ENCODE measurements at regions not wholly inside any gene's neighbourhood (a gene's known extent, or its start where the extent isn't known, plus 50 kb on each side); places are given as distances from the start of the nearest gene placed in this dataset.

DNA sequence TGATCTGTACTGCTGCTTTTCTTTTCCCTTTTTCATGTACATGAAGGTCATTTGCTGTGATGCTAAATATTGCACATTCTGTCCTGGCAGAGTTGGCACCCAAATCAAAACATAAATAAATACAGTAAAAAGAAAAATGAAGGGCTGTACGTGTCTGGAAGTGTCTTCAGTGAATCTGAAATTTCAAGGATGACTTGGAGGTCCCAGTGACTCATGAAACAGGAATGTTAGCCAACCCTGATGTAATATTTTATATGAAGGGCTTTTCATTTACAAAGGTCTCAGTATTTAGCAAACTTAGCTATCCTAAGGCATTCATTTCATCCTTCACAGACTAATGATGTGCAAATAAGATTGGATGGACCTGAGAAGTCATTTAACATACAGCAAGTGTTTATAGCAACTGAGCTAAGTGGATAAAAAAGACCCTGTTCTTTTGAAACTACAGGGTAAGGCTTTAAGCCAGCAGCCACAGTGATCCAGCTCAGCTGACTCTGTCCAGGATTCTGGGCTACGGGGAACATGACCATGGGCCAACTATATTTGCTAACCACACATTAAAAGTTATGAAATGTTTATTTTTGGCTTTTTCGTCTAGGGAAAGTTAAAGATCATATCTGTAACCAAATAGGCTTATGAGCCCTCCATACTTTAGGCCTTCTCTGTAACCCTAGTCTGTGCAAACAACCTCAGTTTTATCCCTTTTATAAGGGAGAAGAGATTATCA, 104.0 kb upstream of the DMRTA1 start:
- TF ChIP-seq, protein P1, sequence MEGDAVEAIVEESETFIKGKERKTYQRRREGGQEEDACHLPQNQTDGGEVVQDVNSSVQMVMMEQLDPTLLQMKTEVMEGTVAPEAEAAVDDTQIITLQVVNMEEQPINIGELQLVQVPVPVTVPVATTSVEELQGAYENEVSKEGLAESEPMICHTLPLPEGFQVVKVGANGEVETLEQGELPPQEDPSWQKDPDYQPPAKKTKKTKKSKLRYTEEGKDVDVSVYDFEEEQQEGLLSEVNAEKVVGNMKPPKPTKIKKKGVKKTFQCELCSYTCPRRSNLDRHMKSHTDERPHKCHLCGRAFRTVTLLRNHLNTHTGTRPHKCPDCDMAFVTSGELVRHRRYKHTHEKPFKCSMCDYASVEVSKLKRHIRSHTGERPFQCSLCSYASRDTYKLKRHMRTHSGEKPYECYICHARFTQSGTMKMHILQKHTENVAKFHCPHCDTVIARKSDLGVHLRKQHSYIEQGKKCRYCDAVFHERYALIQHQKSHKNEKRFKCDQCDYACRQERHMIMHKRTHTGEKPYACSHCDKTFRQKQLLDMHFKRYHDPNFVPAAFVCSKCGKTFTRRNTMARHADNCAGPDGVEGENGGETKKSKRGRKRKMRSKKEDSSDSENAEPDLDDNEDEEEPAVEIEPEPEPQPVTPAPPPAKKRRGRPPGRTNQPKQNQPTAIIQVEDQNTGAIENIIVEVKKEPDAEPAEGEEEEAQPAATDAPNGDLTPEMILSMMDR (IDR thresholded peaks at IDR 0.05; ENCODE audit: low read depth, low read length): no peak
- DNase-seq (ENCODE audit: extremely low read depth, low read depth): no peak

DNA sequence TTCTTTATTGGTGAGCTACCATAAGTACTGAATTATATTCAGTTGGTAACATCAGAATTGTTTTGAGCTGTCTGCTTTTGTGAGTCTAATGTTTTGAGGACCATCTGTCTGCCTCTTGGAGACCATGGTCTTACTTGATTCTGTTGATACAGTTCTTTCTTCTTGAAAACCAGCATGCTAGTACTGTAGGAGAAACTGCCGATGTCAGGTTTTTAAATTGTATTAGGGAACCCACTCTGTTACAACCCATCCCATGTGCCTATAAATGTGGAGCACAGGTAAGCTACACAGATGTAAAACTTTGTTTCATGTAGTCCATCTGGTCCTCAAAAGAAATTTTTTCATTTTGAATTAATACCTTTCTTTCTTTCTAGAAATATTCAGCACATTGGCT, 103.4 kb upstream of the DMRTA1 start:
- DNase-seq (ENCODE audit: extremely low read depth, low read depth): no peak
- TF ChIP-seq, protein P1 (IDR thresholded peaks at IDR 0.05; ENCODE audit: low read depth, low read length): no peak

DNA sequence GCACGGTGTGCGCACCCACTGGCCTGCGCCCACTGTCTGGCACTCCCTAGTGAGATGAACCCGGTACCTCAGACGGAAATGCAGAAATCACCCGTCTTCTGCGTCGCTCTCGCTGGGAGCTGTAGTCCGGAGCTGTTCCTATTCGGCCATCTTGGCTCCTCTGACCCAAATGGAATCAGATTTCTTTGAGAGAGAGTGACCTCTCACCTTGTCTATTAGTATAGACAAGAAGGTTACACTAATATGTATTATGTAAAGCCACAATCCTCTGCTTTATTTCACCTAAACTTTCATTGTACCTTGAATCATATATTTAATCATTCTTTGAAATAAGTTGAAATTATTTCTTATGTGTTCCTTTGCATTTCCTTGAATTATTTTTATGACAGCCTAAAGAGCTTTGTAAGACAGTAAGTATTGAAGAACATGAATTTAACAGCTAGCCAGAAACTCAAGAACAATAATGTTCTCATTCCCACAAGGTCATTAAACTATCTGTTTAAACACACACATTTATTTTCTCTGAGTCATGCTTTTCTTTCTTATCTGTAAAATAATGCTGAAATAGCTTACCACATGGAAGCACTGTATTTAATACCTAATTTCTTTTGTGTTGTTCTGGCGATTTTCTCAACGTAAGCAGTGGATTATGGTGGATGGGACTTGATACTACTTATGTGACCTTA, 91.8 kb upstream of the DMRTA1 start:
- DNase-seq (ENCODE audit: extremely low read depth, low read depth): no peak

GRCh38 chr9:22356985-22357384, 89.6 kb upstream of the DMRTA1 start:
- DNase-seq (ENCODE audit: extremely low read depth, low read depth): no peak
- TF ChIP-seq, protein P1 (IDR thresholded peaks at IDR 0.05; ENCODE audit: low read depth, low read length): no peak

More for the DNA sequence above, 91.8 kb upstream of the DMRTA1 start:
- TF ChIP-seq, protein P1 (IDR thresholded peaks at IDR 0.05; ENCODE audit: low read depth, low read length): no peak

GRCh38 chr9:22363421-22363887, 83.2 kb upstream of the DMRTA1 start:
- TF ChIP-seq, protein P1 (IDR thresholded peaks at IDR 0.05; ENCODE audit: low read depth, low read length): no peak
- no peak for DNase-seq (ENCODE audit: extremely low read depth, low read depth)

- DNase-seq (ENCODE audit: extremely low read depth, low read depth): no peak
- TF ChIP-seq, protein P1 (IDR thresholded peaks at IDR 0.05; ENCODE audit: low read depth, low read length): no peak
Measured at GRCh38 chr9:22373636-22374035, 73.0 kb upstream of the DMRTA1 start.

- TF ChIP-seq, protein P1 (IDR thresholded peaks at IDR 0.05; ENCODE audit: low read depth, low read length): no peak
- DNase-seq (ENCODE audit: extremely low read depth, low read depth): no peak
Measured at GRCh38 chr9:22374051-22374450, 72.6 kb upstream of the DMRTA1 start.
